HepG2 (cell line): ENCODE measurements at regions not wholly inside any gene's neighbourhood (a gene's known extent, or its start where the extent isn't known, plus 50 kb on each side); places are given as distances from the start of the nearest gene placed in this dataset.

ENCODE experiments used
- ATAC-seq: fragments of 200-7000 bp; cut with Tn5 transposase; 3 replicates; pipeline ENCODE4 v1.9.1; 2020; ENCODE audit warnings: mild to moderate bottlenecking, moderate library complexity
- BruUV-seq: library from RNA; stranded (reverse); fragments of 400-500 nt; replicated peaks from 2 replicates; lab custom pipeline; 2021; lab: Mats Ljungman, UMichigan
- CTCF ChIA-PET: fragments of 300-600 bp; formaldehyde crosslinking; extraction: SDS; loops from one replicate; lab custom pipeline; 2021; ENCODE audit warnings: low total read pairs, inconsistent platforms, low intra/inter-chr PET ratio; lab: Yijun Ruan, JAX
- POLR2A ChIA-PET: fragments of 350-600 bp; sonication (Branson Sonifier 250); formaldehyde crosslinking; loops from one replicate; lab custom pipeline; 2020; ENCODE audit warnings: antibody characterized with exemption, inconsistent platforms; lab: Yijun Ruan, JAX
- DNase-seq: peaks from one replicate; pipeline ENCODE4 v3.0.0-alpha.2; 2015; ENCODE audit warnings: low spot score
- FAIRE-seq: peaks from 3 replicates; lab custom pipeline; 2011; peaks lifted over from hg19 to GRCh38; lab: Jason Lieb, UNC
- H2AFZ ChIP-seq: one replicate; pipeline ENCODE4 v1.6.1; 2011; ENCODE audit warnings: low read length, inconsistent platforms
- H3K27ac ChIP-seq: fragments of 300-600 bp; 3 replicates; pipeline ENCODE4 v1.8.0; 2011; ENCODE audit warnings: mixed run types, mild to moderate bottlenecking, mixed read lengths, low read length, inconsistent platforms; ENCODE audit not compliant: insufficient read depth; ENCODE audit errors: extremely low read length
- H3K27me3 ChIP-seq, 2 experiments: fragments of 200-600 bp in 1 of 2; 2 replicates in 1 of 2; 3 replicates in 1 of 2; pipeline versions ENCODE4 v1.6.0 to v1.8.0; 2011; ENCODE audit warnings: low read length in 2 of 2, mild to moderate bottlenecking in 2 of 2, moderate library complexity in 2 of 2, inconsistent platforms in 1 of 2; ENCODE audit not compliant: insufficient read depth in 2 of 2, control insufficient read depth in 1 of 2
- H3K36me3 ChIP-seq, 2 experiments: fragments of 200-600 bp in 1 of 2; replicated peaks in 1 of 2; 2 replicates in 1 of 2; 3 replicates in 1 of 2; pipeline versions ENCODE4 v1.5.1 to v1.8.0; 2011; ENCODE audit warnings: low read length in 2 of 2, inconsistent platforms in 1 of 2; ENCODE audit not compliant: insufficient read depth in 2 of 2, control insufficient read depth in 1 of 2
- H3K4me1 ChIP-seq: 2 replicates; pipeline ENCODE4 v1.5.1; 2012; ENCODE audit warnings: low read length, inconsistent platforms; ENCODE audit not compliant: insufficient read depth
- H3K4me2 ChIP-seq: 2 replicates; pipeline ENCODE4 v1.6.0; 2011; ENCODE audit warnings: low read depth, low read length, inconsistent platforms
- H3K4me3 ChIP-seq, 3 experiments: fragments of 200-600 bp in 1 of 3; sonication (generic), shearing (Covaris generic) in 1 of 3; replicated peaks in 1 of 3; 2 replicates each; pipeline ENCODE4 v1.5.1; 2011 to 2016; ENCODE audit warnings: low read length in 3 of 3, inconsistent platforms in 2 of 3, low read depth in 2 of 3, mild to moderate bottlenecking in 2 of 3, control low read depth in 1 of 3, mixed read lengths in 1 of 3; ENCODE audit not compliant: insufficient read depth in 1 of 3
- H3K79me2 ChIP-seq: one replicate; pipeline ENCODE4 v1.6.1; 2011; ENCODE audit warnings: low read length, inconsistent platforms; ENCODE audit not compliant: insufficient read depth
- H3K9ac ChIP-seq: 2 replicates; pipeline ENCODE4 v1.6.0; 2011; ENCODE audit warnings: mild to moderate bottlenecking, low read depth, low read length, inconsistent platforms; ENCODE audit not compliant: insufficient read depth
- H3K9me3 ChIP-seq: 2 replicates; pipeline ENCODE4 v1.5.1; 2012; ENCODE audit warnings: mild to moderate bottlenecking, low read length
- H4K20me1 ChIP-seq: 2 replicates; pipeline ENCODE4 v1.6.0; 2011; ENCODE audit warnings: inconsistent platforms, mild to moderate bottlenecking, low read length, moderate library complexity; ENCODE audit not compliant: insufficient read depth
- AKNA ChIP-seq: sonication (generic); formaldehyde crosslinking; IDR thresholded peaks from 2 replicates; pipeline ENCODE4 v1.4.0; 2020; ENCODE audit warnings: missing genetic modification reagents, borderline replicate concordance
- ARID2 ChIP-seq: sonication (generic); formaldehyde crosslinking; IDR thresholded peaks from 2 replicates; pipeline ENCODE4 v1.8.1; 2022; ENCODE audit warnings: mild to moderate bottlenecking, missing genetic modification reagents, borderline replicate concordance
- ARNT ChIP-seq: fragments of 450-650 bp; IDR thresholded peaks from 2 replicates; pipeline ENCODE4 v1.6.1; 2017
- ATF5 ChIP-seq: sonication (generic); formaldehyde crosslinking; IDR thresholded peaks from 2 replicates; pipeline ENCODE4 v1.4.0; 2020; ENCODE audit warnings: mild to moderate bottlenecking, low read depth, missing genetic modification reagents
- CENPBD1 ChIP-seq: sonication (generic); formaldehyde crosslinking; IDR thresholded peaks from 2 replicates; pipeline ENCODE4 v1.8.0; 2022; ENCODE audit warnings: missing genetic modification reagents, low read depth, mild to moderate bottlenecking, borderline replicate concordance
- DDIT3 ChIP-seq: sonication (generic); formaldehyde crosslinking; IDR thresholded peaks from 2 replicates; pipeline ENCODE4 v1.4.0; 2020; ENCODE audit warnings: mild to moderate bottlenecking, missing genetic modification reagents
- FOXA3 ChIP-seq: IDR thresholded peaks from 2 replicates; pipeline ENCODE4 v1.6.1; 2016; ENCODE audit warnings: missing genetic modification reagents, missing compliant biosample characterization
- HIVEP1 ChIP-seq: sonication (generic); formaldehyde crosslinking; IDR thresholded peaks from 2 replicates; pipeline ENCODE4 v1.4.0; 2020; ENCODE audit warnings: mild to moderate bottlenecking, missing genetic modification reagents
- HNRNPUL1 ChIP-seq: fragments of 200-400 bp; formaldehyde crosslinking; IDR thresholded peaks from 2 replicates; pipeline ENCODE4 v1.6.1; 2017; ENCODE audit warnings: low read depth, mild to moderate bottlenecking, low read length, moderate library complexity
- MEIS2 ChIP-seq: sonication (generic); formaldehyde crosslinking; IDR thresholded peaks from 2 replicates; pipeline ENCODE4 v1.9.0; 2021; ENCODE audit warnings: mild to moderate bottlenecking, missing genetic modification reagents
- NFE2L2 ChIP-seq: fragments of 150-350 bp; IDR thresholded peaks from 2 replicates; pipeline ENCODE4 v1.6.1; 2014; ENCODE audit warnings: low read length
- SNAI1 ChIP-seq: sonication (generic); formaldehyde crosslinking; IDR thresholded peaks from 2 replicates; pipeline ENCODE4 v1.5.0; 2020; ENCODE audit warnings: mild to moderate bottlenecking, missing genetic modification reagents, borderline replicate concordance
- ZNF333 ChIP-seq: sonication (generic); formaldehyde crosslinking; IDR thresholded peaks from 2 replicates; pipeline ENCODE4 v1.4.0; 2020; ENCODE audit warnings: mild to moderate bottlenecking, missing genetic modification reagents, borderline replicate concordance
- ZNF431 ChIP-seq: sonication (generic); formaldehyde crosslinking; IDR thresholded peaks from 2 replicates; pipeline ENCODE4 v1.9.0; 2022; ENCODE audit warnings: missing genetic modification reagents, low read depth, mild to moderate bottlenecking, borderline replicate concordance
- ZNF720 ChIP-seq: sonication (generic); formaldehyde crosslinking; IDR thresholded peaks from 2 replicates; pipeline ENCODE4 v1.4.0; 2020; ENCODE audit warnings: missing genetic modification reagents
- ZNF782 ChIP-seq: sonication (generic); formaldehyde crosslinking; IDR thresholded peaks from 2 replicates; pipeline ENCODE4 v1.4.0; 2020; ENCODE audit warnings: missing genetic modification reagents, mild to moderate bottlenecking, borderline replicate concordance
- ZSCAN12 ChIP-seq: sonication (generic); formaldehyde crosslinking; IDR thresholded peaks from 2 replicates; pipeline ENCODE4 v1.9.0; 2021; ENCODE audit warnings: mild to moderate bottlenecking, missing genetic modification reagents
- ZSCAN9 ChIP-seq: IDR thresholded peaks from 2 replicates; pipeline ENCODE4 v1.6.1; 2016; ENCODE audit warnings: borderline replicate concordance
- WGBS: methylation state at CpG from one replicate; pipeline ENCODE4 v1.1.6; 2017; ENCODE audit warnings: low lambda C conversion rate; 5-methylcytosine and 5-hydroxymethylcytosine counted together
- in situ Hi-C: cut with HindIII; loops from 2 replicates; pipeline ENCODE4 v1.10.0; 2017; ENCODE audit warnings: low pct_unique_long_range_greater_than_20kb; ENCODE audit not compliant: extremely low pct_ligation_motif_present
- intact Hi-C: fragments of 100-400 bp; cut with micrococcal nuclease; formaldehyde crosslinking; loops from one replicate; pipeline ENCODE4 v1.10.0; 2022; ENCODE audit not compliant: unreplicated experiment

- Histone ChIP-seq H3K4me2 (no peak overlapping the region), H3K9me3 (no peaks in the 10 kb centered on the region), H4K20me1 (peaks cover 14% of the 10 kb centered on the region; the same call in 1 of the 2 replicates), H3K9ac (no peak overlapping the region), H3K4me1 (no peaks in the 10 kb centered on the region), H3K4me3 (no peak overlapping the region), H3K27ac (no peak overlapping the region), H3K36me3 (no peaks in the 10 kb centered on the region), H3K79me2 (no peaks in the 10 kb centered on the region), H3K27me3 (peaks cover 4 to 71% of the 10 kb centered on the region in 2 experiments; a peak in 4 of 5 replicates), H2AFZ (no peak overlapping the region)
- in situ Hi-C loops = no loop called here
- ATAC-seq = no peak
- ChIA-PET CTCF (no interaction called here), POLR2A (no interaction called here)
- 0% methylated on average over 1 of the region's 1 CpG for WGBS
- FAIRE-seq = no peak
- no peak for DNase-seq
- TF ChIP-seq ZSCAN12 (CRISPR knock-in tag) (no peak), ZNF333 (CRISPR knock-in tag) (no peak), HIVEP1 (no peak), ATF5 (CRISPR knock-in tag) (no peak), SNAI1 (CRISPR knock-in tag) (no peak), ZNF720 (no peak), ZNF782 (CRISPR knock-in tag) (no peak), ZNF431 (CRISPR knock-in tag) (no peak), AKNA (no peak), MEIS2 (no peak), ZSCAN9 (CRISPR knock-in tag) (no peak), HNRNPUL1 (no peak), ARID2 (CRISPR knock-in tag) (no peak), FOXA3 (CRISPR knock-in tag) (no peak), ARNT (no peak), CENPBD1 (no peak), DDIT3 (CRISPR knock-in tag) (no peak), NFE2L2 (no peak)
- TF ChIP-seq, all 625 proteins: peak for 0
- intact Hi-C loops = no loop called here
- no TSS peak for BruUV-seq
These were observed 199.7 kb downstream of the RPLP1 start for GRCh38 chr15:69652293-69652692.
